ENCODE measurements at regions not wholly inside any gene's neighbourhood (a gene's known extent, or its start where the extent isn't known, plus 50 kb on each side); places are given as distances from the start of the nearest gene placed in this dataset.

DNA sequence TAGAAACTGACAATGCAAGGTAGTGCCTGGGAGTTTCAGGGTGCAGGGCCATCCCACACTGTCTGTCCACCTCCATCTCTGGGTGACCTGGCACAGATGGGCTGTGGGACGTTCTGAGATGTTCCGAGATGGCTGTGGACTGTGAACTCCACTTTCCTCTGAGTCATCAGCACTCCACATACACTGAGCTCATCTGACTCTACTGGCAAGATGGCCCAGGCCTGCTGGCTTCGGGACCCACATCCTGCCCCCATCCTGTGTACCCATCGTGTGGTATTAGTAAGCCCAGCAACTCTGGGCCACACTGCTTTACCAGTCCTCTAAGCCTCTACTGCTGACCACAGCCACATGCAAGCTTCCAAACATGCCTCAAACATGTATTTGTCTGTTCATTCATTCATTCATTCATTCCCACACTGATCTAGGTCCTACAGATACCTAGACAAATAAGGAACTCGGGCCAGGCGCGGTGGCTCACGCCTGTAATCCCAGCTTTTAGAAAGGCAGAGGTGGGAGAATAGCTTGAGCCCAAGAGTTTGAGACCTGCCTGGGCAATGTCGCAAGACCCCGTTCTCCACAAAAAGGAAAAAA lies 124.8 kb upstream of the CXCR4 start:
- H3K4me1 Mint-ChIP-seq = peaks cover 51% of the 10 kb centered on the region
- DNase-seq = peak; percentile 32 to 84

DNA sequence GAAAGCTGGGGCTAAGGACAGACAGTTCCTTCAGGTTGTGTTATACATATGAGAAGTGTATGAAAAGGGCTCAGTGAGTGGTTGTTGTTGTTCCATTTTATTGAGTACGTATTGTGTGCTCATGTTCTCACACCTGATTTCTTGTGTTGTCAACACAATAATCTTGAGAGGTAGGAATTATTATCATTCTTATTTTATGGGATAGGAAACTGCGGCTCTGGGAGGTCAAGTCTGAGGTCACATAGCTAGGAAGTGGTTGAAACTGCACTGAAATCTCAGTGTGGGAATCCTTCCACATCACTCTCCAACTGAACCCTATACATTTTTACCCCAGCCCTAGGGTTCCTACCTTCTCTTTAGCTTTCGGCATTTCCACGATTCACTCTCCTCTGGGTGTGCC lies 124.2 kb upstream of the CXCR4 start:
- Mint-ChIP-seq H3K27me3 (no peaks in the 10 kb centered on the region), H3K4me1 (peaks cover 46% of the 10 kb centered on the region), H3K4me3 (no peak overlapping the region), H3K27ac (peak overlapping the region in 1 of 2 donors; percentile 96), H3K9me3 (no peaks in the 10 kb centered on the region)
- ATAC-seq (no peak), DNase-seq (no peak)

More for the DNA sequence above, 124.8 kb upstream of the CXCR4 start:
- ATAC-seq = peak; percentile 97
- Mint-ChIP-seq H3K27ac (peak overlapping the region; percentile 83 to 96), H3K4me3 (no peak overlapping the region), H3K27me3 (no peaks in the 10 kb centered on the region), H3K9me3 (no peaks in the 10 kb centered on the region)

DNA sequence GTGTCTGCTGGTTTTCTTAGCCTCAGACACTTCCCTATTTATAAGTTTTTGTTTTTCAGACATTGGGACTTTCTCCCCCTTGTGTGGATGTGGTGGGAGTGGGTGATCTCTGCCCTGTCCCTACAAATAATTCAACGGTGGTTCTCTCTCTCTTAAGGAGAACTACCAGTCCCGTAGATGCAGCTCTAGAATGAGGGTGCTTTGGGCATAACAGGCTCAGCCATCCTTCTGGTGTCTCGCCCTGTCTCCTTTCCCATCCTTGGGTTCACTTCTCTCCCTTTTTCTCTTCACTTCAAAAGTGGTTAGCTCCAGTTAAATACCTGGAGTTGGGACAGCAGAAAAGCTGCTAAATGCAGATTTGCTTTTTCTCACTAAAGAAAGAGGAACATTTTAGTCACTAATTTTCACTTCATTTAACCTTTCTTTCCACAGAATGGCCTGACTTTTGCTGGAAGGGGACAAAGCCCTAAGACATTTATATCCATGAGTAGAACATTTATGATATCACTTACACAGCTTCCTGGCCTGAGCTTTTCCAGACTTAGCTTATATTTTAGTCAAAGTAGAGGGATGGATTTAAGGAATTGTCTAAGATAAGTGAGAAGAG lies 121.2 kb upstream of the CXCR4 start:
- Mint-ChIP-seq H3K4me1 (peaks cover 50% of the 10 kb centered on the region), H3K9me3 (no peaks in the 10 kb centered on the region), H3K27ac (peak overlapping the region; percentile 89 to 91), H3K4me3 (peak overlapping the region in 1 of 2 donors; percentile 57), H3K27me3 (no peaks in the 10 kb centered on the region)
- ATAC-seq = peak; percentile 1
- no peak for DNase-seq

DNA sequence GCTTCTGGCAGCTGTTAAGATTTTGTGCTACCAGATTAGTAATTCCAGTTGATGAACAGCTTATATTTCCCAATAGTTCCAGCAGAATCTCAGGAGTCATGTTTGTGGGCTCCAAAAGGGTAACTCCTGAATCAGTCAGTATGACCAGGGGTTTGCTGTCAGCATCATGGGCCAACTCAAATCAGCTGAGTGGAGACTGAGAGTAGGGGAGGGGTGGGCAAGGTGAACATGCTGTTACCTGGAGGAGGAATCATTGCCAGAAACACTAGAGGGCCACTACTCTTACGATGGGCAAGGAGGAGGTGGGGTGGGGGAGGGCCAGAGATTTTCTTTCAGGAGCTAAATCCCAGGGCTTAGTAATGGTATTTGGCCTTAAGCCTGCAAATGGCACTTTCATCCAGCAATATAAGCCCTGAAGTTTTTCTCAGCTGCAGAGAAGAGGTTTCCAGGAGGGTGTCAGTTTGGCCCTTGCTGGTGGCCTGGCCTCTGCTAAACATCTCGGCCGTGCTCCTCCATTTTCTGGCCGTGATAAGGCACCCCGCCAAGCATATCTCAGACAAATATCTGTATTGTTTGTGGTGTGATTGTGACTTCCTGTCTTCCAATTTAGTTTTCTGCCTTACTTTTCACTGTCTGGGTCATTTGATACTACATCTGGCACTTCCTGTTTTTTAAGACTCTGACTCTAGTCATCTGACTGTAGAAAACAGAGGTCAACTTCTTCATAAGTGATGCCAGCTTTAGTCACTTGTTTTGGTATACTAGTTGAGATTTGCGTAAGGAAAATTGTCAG lies 120.5 kb upstream of the CXCR4 start:
- ATAC-seq (peak; percentile 73), DNase-seq (peak; percentile 30 to 47)
- peak overlapping the region; percentile 46 to 57 for H3K4me3 Mint-ChIP-seq
- peak overlapping the region; percentile 89 to 91 for H3K27ac Mint-ChIP-seq
- H3K27me3 Mint-ChIP-seq = no peaks in the 10 kb centered on the region
- H3K9me3 Mint-ChIP-seq = no peaks in the 10 kb centered on the region
- peaks cover 50% of the 10 kb centered on the region for H3K4me1 Mint-ChIP-seq

DNA sequence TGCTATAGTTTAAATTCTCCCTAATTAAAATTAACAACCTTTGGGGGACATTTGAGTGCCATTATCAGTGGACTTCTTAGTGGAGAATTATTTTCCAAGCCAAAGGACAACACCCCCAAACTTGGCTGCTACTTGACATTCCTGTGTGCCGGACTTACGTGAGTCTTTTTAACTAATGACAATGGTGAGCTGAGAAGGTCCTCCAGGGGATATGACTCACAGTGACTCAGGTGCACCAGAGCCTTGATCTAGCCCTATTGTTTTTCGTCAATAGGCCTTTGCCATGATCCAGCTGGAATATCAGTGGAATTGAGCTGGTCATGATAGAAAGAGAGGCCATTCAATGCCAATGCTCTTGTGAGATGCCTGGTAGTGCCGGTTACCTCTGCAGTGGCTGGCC lies 118.1 kb upstream of the CXCR4 start:
- no peak for DNase-seq
- Mint-ChIP-seq H3K27ac (no peak overlapping the region), H3K27me3 (no peaks in the 10 kb centered on the region), H3K4me1 (peaks cover 37% of the 10 kb centered on the region), H3K9me3 (no peaks in the 10 kb centered on the region), H3K4me3 (no peak overlapping the region)
- ATAC-seq = no peak

DNA sequence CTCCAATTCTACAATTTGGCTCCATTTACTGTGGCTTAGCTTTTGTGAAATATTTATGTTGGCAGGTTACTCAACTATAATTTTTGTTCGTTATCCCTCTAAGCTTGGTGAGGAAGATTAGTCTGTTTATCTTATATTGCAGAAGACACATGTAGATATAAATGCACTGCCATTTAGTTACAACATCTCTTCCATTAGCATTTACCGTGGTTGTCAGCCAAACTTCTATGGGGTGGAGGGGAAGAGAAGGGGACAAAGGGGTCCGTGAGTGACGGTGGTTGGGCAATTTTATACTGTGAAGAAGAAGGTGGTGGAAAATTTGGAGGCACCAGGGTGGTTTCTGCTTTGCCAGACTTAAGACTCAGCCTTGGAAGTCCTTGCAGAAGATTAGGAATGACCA lies 117.6 kb upstream of the CXCR4 start:
- Mint-ChIP-seq H3K4me3 (no peak overlapping the region), H3K4me1 (peaks cover 35% of the 10 kb centered on the region), H3K27ac (no peak overlapping the region), H3K27me3 (no peaks in the 10 kb centered on the region), H3K9me3 (no peaks in the 10 kb centered on the region)
- no peak for DNase-seq
- ATAC-seq = no peak

DNA sequence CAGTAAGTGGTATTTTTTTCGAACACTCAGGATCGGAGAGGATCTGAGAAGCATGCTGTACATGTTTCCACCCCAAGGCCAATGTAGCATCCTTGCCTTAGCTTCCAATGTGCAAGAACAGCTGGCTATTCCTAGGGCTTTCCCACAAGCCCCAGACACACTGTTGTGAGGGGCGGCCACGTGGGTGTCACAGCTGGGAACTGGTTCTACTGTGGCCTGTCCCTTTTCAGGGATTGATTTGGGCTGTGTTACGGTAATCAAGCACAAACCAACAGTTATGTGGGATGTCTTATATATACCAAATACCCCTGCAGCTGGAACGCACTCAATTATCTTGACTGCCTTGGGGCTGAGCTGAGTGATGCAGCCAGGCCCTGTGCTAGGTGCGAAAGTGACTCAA lies 116.3 kb upstream of the CXCR4 start:
- Mint-ChIP-seq H3K9me3 (no peaks in the 10 kb centered on the region), H3K4me3 (no peak overlapping the region), H3K27me3 (no peaks in the 10 kb centered on the region), H3K27ac (peak overlapping the region in 1 of 2 donors; percentile 1), H3K4me1 (peaks cover 22% of the 10 kb centered on the region)
- ATAC-seq = no peak
- DNase-seq = no peak

DNA sequence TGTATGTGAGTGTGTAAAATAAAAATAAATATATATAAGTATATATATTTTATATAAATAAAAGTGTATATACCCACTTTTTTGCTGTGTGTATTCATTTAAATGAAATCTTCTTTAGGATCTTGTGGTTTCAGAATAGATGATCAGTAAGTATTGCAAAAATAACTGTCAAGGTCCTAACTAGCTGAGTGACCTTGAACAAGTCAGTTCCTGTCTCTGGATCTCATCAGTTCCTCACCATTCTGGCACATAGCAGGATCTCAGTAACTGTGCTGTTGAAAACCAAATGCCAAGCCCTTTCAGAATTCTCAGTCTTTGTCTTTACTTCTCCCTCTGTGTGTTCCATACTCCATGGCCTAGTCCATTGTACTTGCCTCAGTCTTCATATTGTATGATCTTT lies 115.3 kb upstream of the CXCR4 start:
- DNase-seq = no peak
- peaks cover 13% of the 10 kb centered on the region for H3K4me1 Mint-ChIP-seq
- no peak for ATAC-seq
- H3K27ac Mint-ChIP-seq = no peak overlapping the region
- no peak overlapping the region for H3K4me3 Mint-ChIP-seq
- peaks cover 0 to 5% of the 10 kb centered on the region in 2 donors for H3K9me3 Mint-ChIP-seq
- H3K27me3 Mint-ChIP-seq = no peaks in the 10 kb centered on the region

DNA sequence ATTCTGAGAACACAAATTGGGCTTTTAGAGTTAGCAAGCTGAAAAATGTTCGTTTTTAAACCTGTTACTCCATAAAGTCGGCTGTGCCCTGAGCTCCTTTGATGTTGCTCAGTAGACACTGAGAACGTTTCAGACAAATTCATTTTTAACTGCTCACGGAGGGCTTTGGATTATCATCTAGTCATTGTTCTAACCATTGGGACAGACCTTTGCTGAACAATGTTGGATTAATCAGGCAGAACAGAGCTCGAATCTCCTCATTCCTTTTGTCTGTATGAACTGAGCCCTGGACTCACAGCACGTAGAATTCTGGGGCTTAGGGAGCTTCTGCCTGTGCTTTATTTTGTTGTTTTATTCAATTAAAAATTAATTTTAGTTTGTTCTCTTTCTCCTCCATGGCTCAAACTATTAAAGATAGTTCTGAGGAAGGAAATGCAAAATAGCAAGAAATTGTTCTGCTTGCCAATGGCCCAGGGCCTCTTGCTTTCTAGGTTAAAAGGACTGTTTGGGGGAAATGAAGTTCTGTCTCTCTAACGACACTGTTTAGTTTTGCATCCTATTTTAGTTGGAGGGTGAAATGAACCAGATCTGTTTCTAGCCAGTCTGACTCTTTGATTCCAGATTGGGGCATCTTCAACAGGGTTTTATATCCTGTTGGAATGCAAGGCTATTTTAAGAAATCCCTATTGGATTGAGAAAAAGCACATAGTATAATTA lies 114.7 kb upstream of the CXCR4 start:
- peaks cover 6% of the 10 kb centered on the region for H3K4me1 Mint-ChIP-seq
- H3K27ac Mint-ChIP-seq = no peak overlapping the region
- no peak overlapping the region for H3K4me3 Mint-ChIP-seq

DNA sequence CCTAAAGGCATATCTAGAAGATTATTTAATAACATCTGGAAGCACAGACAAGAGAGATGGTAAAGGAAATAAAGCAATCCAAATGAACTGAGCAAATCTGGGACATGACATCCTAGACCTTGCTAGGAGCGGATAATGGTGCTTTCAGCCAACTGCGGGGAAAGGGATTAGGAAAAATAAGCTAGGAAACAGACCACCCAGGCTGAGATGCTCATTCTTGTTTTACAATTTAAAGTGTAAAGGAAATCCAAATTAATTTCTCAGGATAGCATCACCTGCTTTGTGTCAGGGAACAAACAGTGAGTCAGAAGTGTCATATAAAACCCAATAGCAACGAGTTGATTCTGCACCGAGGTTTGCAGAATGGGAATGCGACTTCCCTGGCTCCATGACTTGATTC lies 112.5 kb upstream of the CXCR4 start:
- H3K4me3 Mint-ChIP-seq = no peak overlapping the region

More for the DNA sequence above, 114.7 kb upstream of the CXCR4 start:
- ATAC-seq = no peak
- Mint-ChIP-seq H3K9me3 (peaks cover 0 to 5% of the 10 kb centered on the region in 2 donors), H3K27me3 (no peaks in the 10 kb centered on the region)
- DNase-seq = no peak

DNA sequence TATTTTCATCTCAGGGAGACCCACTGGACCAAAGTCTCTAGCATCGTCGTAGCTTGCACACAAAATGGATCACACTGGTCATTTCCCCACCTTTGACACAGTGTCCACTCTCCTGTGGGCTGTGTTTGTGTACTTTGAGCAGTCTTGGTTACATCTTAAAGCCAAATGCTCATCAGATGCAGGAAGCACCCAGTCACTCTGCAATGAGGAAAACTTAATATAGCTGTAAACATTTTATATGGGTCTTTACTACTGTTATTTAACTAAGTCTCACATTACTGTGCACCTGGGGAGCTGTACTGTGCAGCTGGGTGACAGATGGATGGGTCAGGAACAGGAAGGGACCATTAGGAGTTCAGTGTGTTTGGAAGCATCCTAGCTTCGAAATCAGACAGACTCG lies 109.0 kb upstream of the CXCR4 start:
- Mint-ChIP-seq H3K27ac (no peak overlapping the region), H3K9me3 (peaks cover 0 to 5% of the 10 kb centered on the region in 2 donors), H3K4me3 (no peak overlapping the region), H3K27me3 (no peaks in the 10 kb centered on the region), H3K4me1 (peaks cover 11% of the 10 kb centered on the region)
- no peak for ATAC-seq
- no peak for DNase-seq

More for the DNA sequence above, 112.5 kb upstream of the CXCR4 start:
- ATAC-seq (no peak), DNase-seq (no peak)
- Mint-ChIP-seq H3K9me3 (peaks cover 0 to 5% of the 10 kb centered on the region in 2 donors), H3K27ac (no peak overlapping the region), H3K27me3 (no peaks in the 10 kb centered on the region), H3K4me1 (peaks cover 11% of the 10 kb centered on the region)

DNA sequence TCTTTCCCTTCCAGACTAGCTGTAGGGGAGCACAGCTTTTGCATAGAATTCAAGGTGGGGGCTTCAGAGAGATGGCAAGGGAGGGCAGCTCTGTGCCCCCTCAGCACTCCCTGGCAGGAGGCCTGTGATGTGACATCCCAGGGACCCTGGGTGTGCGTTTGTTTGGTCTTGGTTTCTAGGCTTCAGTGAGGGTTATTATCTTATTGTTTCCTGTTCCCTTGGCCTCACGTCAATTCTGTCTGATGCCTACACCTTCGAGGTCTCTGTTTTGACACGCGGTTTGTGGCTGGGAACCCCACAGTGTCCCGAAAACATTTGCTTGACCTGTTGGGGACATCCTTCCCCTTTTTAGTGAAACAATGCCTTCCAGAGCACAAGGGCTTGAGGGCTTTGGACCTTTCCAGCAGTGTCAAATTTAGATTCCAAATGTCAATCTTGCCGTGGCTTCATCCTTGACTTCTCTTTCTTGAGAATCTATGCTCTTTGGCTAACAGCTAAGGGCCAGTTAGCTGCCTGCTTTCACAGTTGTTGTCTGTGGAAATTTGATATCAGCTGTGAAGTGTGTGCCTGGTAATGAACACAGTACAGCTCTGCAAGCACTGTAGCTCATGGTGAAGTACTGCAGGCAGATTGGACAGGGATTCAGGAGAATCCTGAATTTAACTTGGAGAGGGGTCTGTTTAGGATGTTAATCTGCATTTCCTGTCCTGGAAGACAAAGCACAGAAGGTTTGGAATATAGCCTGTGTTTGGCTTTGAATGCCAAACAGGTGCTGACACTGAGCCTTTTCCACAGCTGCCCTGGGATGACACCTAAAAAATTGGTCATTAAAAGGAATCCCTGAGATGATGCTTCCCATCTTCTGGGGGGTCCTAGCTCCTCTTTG lies 108.2 kb upstream of the CXCR4 start:
- no peaks in the 10 kb centered on the region for H3K27me3 Mint-ChIP-seq
- H3K27ac Mint-ChIP-seq = peak overlapping the region; percentile 66 to 90
- no peak overlapping the region for H3K4me3 Mint-ChIP-seq
- DNase-seq (no peak), ATAC-seq (peak; percentile 81)
- H3K9me3 Mint-ChIP-seq = peaks cover 0 to 5% of the 10 kb centered on the region in 2 donors
- H3K4me1 Mint-ChIP-seq = peaks cover 11% of the 10 kb centered on the region

DNA sequence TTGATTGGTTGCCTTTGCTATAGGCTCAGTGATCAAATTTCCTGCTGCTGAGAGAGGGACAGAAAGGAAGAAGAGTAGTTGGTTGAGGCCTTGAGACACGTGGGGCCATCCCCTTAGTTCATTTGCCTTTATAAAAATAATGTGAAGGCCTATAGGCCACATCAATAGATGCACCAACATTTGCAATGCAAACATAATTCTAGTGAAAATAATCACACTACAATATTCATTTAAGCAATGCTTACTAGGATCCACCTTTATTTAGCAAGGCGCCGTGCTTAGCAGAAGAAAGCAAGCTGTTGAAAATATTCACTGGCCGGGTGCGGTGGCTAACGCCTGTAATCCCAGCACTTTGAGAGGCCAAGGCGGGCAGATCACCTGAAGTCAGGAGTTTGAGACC lies 105.3 kb upstream of the CXCR4 start:
- H3K4me3 Mint-ChIP-seq = no peak overlapping the region
- peaks cover 11% of the 10 kb centered on the region for H3K4me1 Mint-ChIP-seq
- H3K9me3 Mint-ChIP-seq = no peaks in the 10 kb centered on the region
- ATAC-seq (no peak), DNase-seq (no peak)
- no peaks in the 10 kb centered on the region for H3K27me3 Mint-ChIP-seq
- H3K27ac Mint-ChIP-seq = no peak overlapping the region

DNA sequence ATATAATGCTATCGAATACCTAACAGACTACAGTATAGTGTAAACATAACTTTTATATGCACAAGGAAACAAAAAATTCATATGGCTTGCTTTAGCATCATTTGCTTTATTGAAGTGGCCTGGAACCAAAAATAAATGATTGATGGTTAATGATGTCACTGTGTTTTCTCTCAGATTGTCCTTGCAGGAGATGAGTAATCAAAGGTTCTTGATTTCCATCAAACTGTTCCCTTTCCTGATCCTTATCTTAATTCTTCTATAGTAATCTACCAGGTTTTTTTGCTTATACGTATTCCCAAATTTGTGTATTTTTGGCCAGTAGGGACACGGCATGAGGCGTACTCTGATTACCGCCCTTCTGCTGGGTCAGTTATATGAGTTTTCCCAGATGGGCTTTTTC lies 104.9 kb upstream of the CXCR4 start:
- Mint-ChIP-seq H3K4me1 (peaks cover 11% of the 10 kb centered on the region), H3K27me3 (no peaks in the 10 kb centered on the region), H3K27ac (no peak overlapping the region), H3K4me3 (no peak overlapping the region), H3K9me3 (no peaks in the 10 kb centered on the region)
- DNase-seq (no peak), ATAC-seq (no peak)

DNA sequence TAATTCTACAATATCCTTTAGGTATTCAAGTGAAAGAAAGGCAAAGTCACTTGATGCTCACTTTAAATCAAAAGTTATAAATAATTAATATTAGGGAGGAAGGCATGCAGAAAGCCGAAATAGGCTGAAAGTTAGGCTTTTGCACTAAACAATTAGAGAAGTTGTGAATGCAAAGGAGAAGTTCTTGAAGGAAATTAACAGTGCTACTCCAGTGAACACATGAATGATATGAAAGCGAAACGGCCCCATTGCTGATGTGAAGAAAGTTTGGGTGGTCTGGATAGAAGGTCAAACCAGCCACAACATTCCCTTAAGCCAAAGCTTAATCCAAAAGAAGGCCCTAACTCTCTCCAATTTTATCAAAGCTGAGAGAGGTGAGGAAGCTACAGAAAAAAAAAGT lies 103.1 kb upstream of the CXCR4 start:
- Mint-ChIP-seq H3K4me3 (no peak overlapping the region), H3K4me1 (peaks cover 6% of the 10 kb centered on the region)

More for the DNA sequence above, 103.1 kb upstream of the CXCR4 start:
- no peak overlapping the region for H3K27ac Mint-ChIP-seq
- no peaks in the 10 kb centered on the region for H3K27me3 Mint-ChIP-seq
- no peaks in the 10 kb centered on the region for H3K9me3 Mint-ChIP-seq
- no peak for DNase-seq
- ATAC-seq = no peak
